Panc1 (cell line): ENCODE measurements at regions not wholly inside any gene's neighbourhood (a gene's known extent, or its start where the extent isn't known, plus 50 kb on each side); places are given as distances from the start of the nearest gene placed in this dataset.

Experiments
- ATAC-seq: fragments of 200-7000 bp; cut with Tn5 transposase; 2 replicates; pipeline ENCODE4 v1.9.1; 2020; ENCODE audit warnings: mild to moderate bottlenecking, moderate library complexity
- BruUV-seq: library from RNA; stranded (reverse); fragments of 400-500 nt; replicated peaks from 2 replicates; lab custom pipeline; 2021; lab: Mats Ljungman, UMichigan
- CTCF ChIA-PET: fragments of 300-600 bp; sonication (Branson Sonifier 250); formaldehyde crosslinking; loops from one replicate; lab custom pipeline; 2022; ENCODE audit warnings: antibody characterized with exemption; lab: Charles Lee
- POLR2A ChIA-PET: fragments of 300-600 bp; sonication (Branson Sonifier 250); formaldehyde crosslinking; loops from one replicate; lab custom pipeline; 2022; ENCODE audit warnings: antibody characterized with exemption; lab: Charles Lee
- DNase-seq: peaks from one replicate; pipeline ENCODE4 v3.0.0-alpha.2; 2010; ENCODE audit warnings: low read depth, low spot score
- H3K27ac ChIP-seq: 2 replicates; pipeline ENCODE4 v1.5.1; 2011; ENCODE audit warnings: mild to moderate bottlenecking, low read length, inconsistent platforms
- H3K27me3 ChIP-seq: fragments of 200-500 bp; sonication (Bioruptor generic); 2 replicates; pipeline ENCODE4 v1.6.0; 2014; ENCODE audit warnings: low read length, inconsistent platforms; ENCODE audit not compliant: control insufficient read depth, insufficient read depth
- H3K36me3 ChIP-seq: fragments of 200-500 bp; sonication (Bioruptor generic); 2 replicates; pipeline ENCODE4 v1.5.1; 2014; ENCODE audit warnings: inconsistent platforms, mild to moderate bottlenecking, low read length, moderate library complexity; ENCODE audit not compliant: control insufficient read depth, insufficient read depth
- H3K4me1 ChIP-seq: 2 replicates; pipeline ENCODE4 v1.5.1; 2011; ENCODE audit warnings: inconsistent platforms, mild to moderate bottlenecking, low read length, moderate library complexity; ENCODE audit not compliant: control insufficient read depth, insufficient read depth
- H3K4me3 ChIP-seq, 2 experiments: 2 replicates each; pipeline ENCODE4 v1.5.1; 2011 to 2012; ENCODE audit warnings: low read depth in 2 of 2, low read length in 2 of 2, mild to moderate bottlenecking in 2 of 2, inconsistent platforms in 1 of 2, moderate library complexity in 1 of 2
- H3K9me3 ChIP-seq: fragments of 200-500 bp; sonication (Bioruptor generic); 2 replicates; pipeline ENCODE4 v1.5.1; 2014; ENCODE audit warnings: low read depth, mild to moderate bottlenecking, inconsistent platforms, low read length, moderate library complexity; ENCODE audit not compliant: control insufficient read depth, insufficient read depth
- POLR2AphosphoS5 ChIP-seq: IDR thresholded peaks from 2 replicates; pipeline ENCODE4 v1.6.1; 2012; ENCODE audit warnings: mild to moderate bottlenecking, low read depth, low read length, moderate library complexity
- REST ChIP-seq, 2 experiments: IDR thresholded peaks; 2 replicates each; pipeline ENCODE4 v1.6.1; 2011 to 2012; ENCODE audit warnings: low read depth in 2 of 2, control low read depth in 1 of 2, low read length in 1 of 2, mild to moderate bottlenecking in 1 of 2, moderate library complexity in 1 of 2; ENCODE audit not compliant: insufficient read depth in 1 of 2
- SIN3A ChIP-seq: IDR thresholded peaks from 2 replicates; pipeline ENCODE4 v1.6.1; 2012; ENCODE audit warnings: low read depth, mild to moderate bottlenecking, low read length, moderate library complexity, borderline replicate concordance; ENCODE audit not compliant: insufficient read depth
- TCF7L2 ChIP-seq: IDR thresholded peaks from 2 replicates; pipeline ENCODE4 v1.6.1; 2011; ENCODE audit warnings: mild to moderate bottlenecking, low read depth, low read length, inconsistent platforms
- in situ Hi-C: cut with HindIII; loops from 2 replicates; pipeline ENCODE4 v1.10.0; 2016; ENCODE audit warnings: low sequenced_read_pairs, low pct_unique_long_range_greater_than_20kb
- intact Hi-C: fragments of 100-400 bp; cut with micrococcal nuclease; formaldehyde crosslinking; loops from one replicate; pipeline ENCODE4 v1.10.0; 2022; ENCODE audit not compliant: unreplicated experiment
- TF ChIP-seq, protein P1 (sequence below): fragments of 450-650 bp; IDR thresholded peaks from 2 replicates; pipeline ENCODE4 v1.5.1; 2017; ENCODE audit warnings: mild to moderate bottlenecking

GRCh38 chr11:127649071-127649470, 648.5 kb upstream of the KIRREL3 start:
- no peak for TF ChIP-seq POLR2AphosphoS5
- TF ChIP-seq SIN3A, result no peak
- TF ChIP-seq, protein P1, sequence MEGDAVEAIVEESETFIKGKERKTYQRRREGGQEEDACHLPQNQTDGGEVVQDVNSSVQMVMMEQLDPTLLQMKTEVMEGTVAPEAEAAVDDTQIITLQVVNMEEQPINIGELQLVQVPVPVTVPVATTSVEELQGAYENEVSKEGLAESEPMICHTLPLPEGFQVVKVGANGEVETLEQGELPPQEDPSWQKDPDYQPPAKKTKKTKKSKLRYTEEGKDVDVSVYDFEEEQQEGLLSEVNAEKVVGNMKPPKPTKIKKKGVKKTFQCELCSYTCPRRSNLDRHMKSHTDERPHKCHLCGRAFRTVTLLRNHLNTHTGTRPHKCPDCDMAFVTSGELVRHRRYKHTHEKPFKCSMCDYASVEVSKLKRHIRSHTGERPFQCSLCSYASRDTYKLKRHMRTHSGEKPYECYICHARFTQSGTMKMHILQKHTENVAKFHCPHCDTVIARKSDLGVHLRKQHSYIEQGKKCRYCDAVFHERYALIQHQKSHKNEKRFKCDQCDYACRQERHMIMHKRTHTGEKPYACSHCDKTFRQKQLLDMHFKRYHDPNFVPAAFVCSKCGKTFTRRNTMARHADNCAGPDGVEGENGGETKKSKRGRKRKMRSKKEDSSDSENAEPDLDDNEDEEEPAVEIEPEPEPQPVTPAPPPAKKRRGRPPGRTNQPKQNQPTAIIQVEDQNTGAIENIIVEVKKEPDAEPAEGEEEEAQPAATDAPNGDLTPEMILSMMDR, result no peak
- no peak for TF ChIP-seq REST (IDR thresholded peaks at IDR 0.05; ENCODE audit: insufficient read depth in 1 of 2, low read depth in 2 of 2, low read length in 1 of 2)
- no peak for TF ChIP-seq TCF7L2
- intact Hi-C loops, result no loop called here
- ATAC-seq, result no peak
- no peak for DNase-seq
- Histone ChIP-seq H3K9me3 (0 out of 2 replicates have a peak, but pooled peaks cover 5% of the 10 kb centered on the region), H3K27ac (no peak overlapping the region), H3K36me3 (no peaks in the 10 kb centered on the region), H3K4me3 (no peak overlapping the region), H3K4me1 (no peaks in the 10 kb centered on the region), H3K27me3 (no peaks in the 10 kb centered on the region)
- in situ Hi-C loops, result no loop called here
- BruUV-seq, result no TSS peak
- ChIA-PET CTCF (no interaction called here), POLR2A (no interaction called here)

- intact Hi-C loops, result no loop called here
- ChIA-PET CTCF (no interaction called here), POLR2A (no interaction called here)
- BruUV-seq, result no TSS peak
- Histone ChIP-seq H3K4me3 (no peak overlapping the region), H3K27me3 (no peaks in the 10 kb centered on the region), H3K9me3 (0 out of 2 replicates have a peak, but pooled peaks cover 5% of the 10 kb centered on the region), H3K36me3 (no peaks in the 10 kb centered on the region), H3K27ac (no peak overlapping the region), H3K4me1 (no peaks in the 10 kb centered on the region)
- TF ChIP-seq POLR2AphosphoS5 (no peak), REST (IDR thresholded peaks at IDR 0.05; ENCODE audit: insufficient read depth in 1 of 2, low read depth in 2 of 2, low read length in 1 of 2) (no peak), TCF7L2 (no peak), SIN3A (no peak)
- TF ChIP-seq, protein P1, result no peak
- DNase-seq, result no peak
- ATAC-seq, result no peak
- in situ Hi-C loops, result no loop called here
These were observed 648.0 kb upstream of the KIRREL3 start for GRCh38 chr11:127648583-127648982.
